ENCODE measurements at regions not wholly inside any gene's neighbourhood (a gene's known extent, or its start where the extent isn't known, plus 50 kb on each side); places are given as distances from the start of the nearest gene placed in this dataset.

GRCh38 chr12:91333966-91334365 lies 151.3 kb upstream of the DCN start:
- no peak for DNase-seq (ENCODE audit: low read depth)
- no peak for TF ChIP-seq CTCF (IDR thresholded peaks at IDR 0.05; ENCODE audit: insufficient read depth, low read depth, low read length, missing control alignments)
- no peak overlapping the region for H3K4me3 ChIP-seq (ENCODE audit: low read depth, low read length)

- no peak for DNase-seq (ENCODE audit: low read depth)
- no peak for TF ChIP-seq CTCF (IDR thresholded peaks at IDR 0.05; ENCODE audit: insufficient read depth, low read depth, low read length, missing control alignments)
- no peak overlapping the region for H3K4me3 ChIP-seq (ENCODE audit: low read depth, low read length)
Observed at GRCh38 chr12:91332302-91332701, 149.7 kb upstream of the DCN start.

GRCh38 chr12:91331371-91331770 lies 148.8 kb upstream of the DCN start:
- no peak for DNase-seq (ENCODE audit: low read depth)
- no peak overlapping the region for H3K4me3 ChIP-seq (ENCODE audit: low read depth, low read length)
- no peak for TF ChIP-seq CTCF (IDR thresholded peaks at IDR 0.05; ENCODE audit: insufficient read depth, low read depth, low read length, missing control alignments)

GRCh38 chr12:91328451-91328850 lies 145.8 kb upstream of the DCN start:
- no peak for DNase-seq (ENCODE audit: low read depth)
- TF ChIP-seq CTCF (IDR thresholded peaks at IDR 0.05; ENCODE audit: insufficient read depth, low read depth, low read length, missing control alignments), result no peak
- no peak overlapping the region for H3K4me3 ChIP-seq (ENCODE audit: low read depth, low read length)

GRCh38 chr12:91327889-91328288 lies 145.3 kb upstream of the DCN start:
- H3K4me3 ChIP-seq (ENCODE audit: low read depth, low read length), result no peak overlapping the region
- TF ChIP-seq CTCF (IDR thresholded peaks at IDR 0.05; ENCODE audit: insufficient read depth, low read depth, low read length, missing control alignments), result no peak
- no peak for DNase-seq (ENCODE audit: low read depth)

- no peak overlapping the region for H3K4me3 ChIP-seq (ENCODE audit: low read depth, low read length)
- no peak for TF ChIP-seq CTCF (IDR thresholded peaks at IDR 0.05; ENCODE audit: insufficient read depth, low read depth, low read length, missing control alignments)
- DNase-seq (ENCODE audit: low read depth), result no peak
Observed at GRCh38 chr12:91327131-91327530, 144.5 kb upstream of the DCN start.
